Naive B cell (primary cell): ENCODE measurements at regions not wholly inside any gene's neighbourhood (a gene's known extent, or its start where the extent isn't known, plus 50 kb on each side); places are given as distances from the start of the nearest gene placed in this dataset.

ENCODE experiments used
- ATAC-seq, 2 donors: fragments of 150-1000 bp; cut with Tn5 transposase; 2 replicates each; pipeline ENCODE4 v1.10.0; 2021; ENCODE audit warnings: low read depth in 2 of 2, mild to moderate bottlenecking in 2 of 2, moderate library complexity in 2 of 2
- DNase-seq: peaks from one replicate; pipeline ENCODE4 v3.0.0; 2022
- H3K27ac Mint-ChIP-seq, 6 donors: one replicate each; pipeline ENCODE4 v1.8.0; 2020 to 2022; ENCODE audit warnings: mild to moderate bottlenecking in 6 of 6, mixed read lengths in 6 of 6, moderate library complexity in 5 of 6, inconsistent platforms in 2 of 6
- H3K27me3 Mint-ChIP-seq, 3 donors: one replicate each; pipeline ENCODE4 v1.8.0; 2021 to 2022; ENCODE audit warnings: mixed read lengths in 3 of 3, mild to moderate bottlenecking in 1 of 3
- H3K36me3 Mint-ChIP-seq, 2 donors: one replicate each; pipeline ENCODE4 v1.8.0; 2020 to 2022; ENCODE audit warnings: mixed read lengths in 2 of 2, inconsistent platforms in 1 of 2, mild to moderate bottlenecking in 1 of 2
- H3K4me1 Mint-ChIP-seq, 3 donors: one replicate each; pipeline ENCODE4 v1.8.0; 2020 to 2022; ENCODE audit warnings: mixed read lengths in 3 of 3, inconsistent platforms in 1 of 3, mild to moderate bottlenecking in 1 of 3, moderate library complexity in 1 of 3
- H3K4me3 Mint-ChIP-seq, 8 donors: one replicate each; pipeline ENCODE4 v1.8.0; 2020 to 2022; ENCODE audit warnings: mild to moderate bottlenecking in 8 of 8, mixed read lengths in 8 of 8, moderate library complexity in 8 of 8, inconsistent platforms in 2 of 8
- H3K9me3 Mint-ChIP-seq, 7 donors: one replicate each; pipeline ENCODE4 v1.8.0; 2020 to 2022; ENCODE audit warnings: mixed read lengths in 7 of 7, mild to moderate bottlenecking in 5 of 7, inconsistent platforms in 2 of 7, moderate library complexity in 1 of 7

GRCh38 chr10:47101196-47101595, 190.0 kb downstream of the PTPN20 start:
- peaks cover 2% of the 10 kb centered on the region in 3 donors for H3K4me1 Mint-ChIP-seq
- H3K36me3 Mint-ChIP-seq: no peaks in the 10 kb centered on the region
- H3K27me3 Mint-ChIP-seq: peaks cover 0 to 6% (median 4%) of the 10 kb centered on the region in 3 donors
- no peak for ATAC-seq
- H3K4me3 Mint-ChIP-seq: peak overlapping the region in 1 of 8 donors; percentile 13
- peaks cover 0 to 3% (median 0%) of the 10 kb centered on the region in 7 donors for H3K9me3 Mint-ChIP-seq
- H3K27ac Mint-ChIP-seq: no peak overlapping the region
- no peak for DNase-seq

GRCh38 chr10:47101807-47102206, 190.6 kb downstream of the PTPN20 start:
- Mint-ChIP-seq H3K27ac (no peak overlapping the region), H3K36me3 (no peaks in the 10 kb centered on the region), H3K4me1 (peaks cover 2 to 8% (median 8%) of the 10 kb centered on the region in 3 donors), H3K27me3 (peaks cover 0 to 6% (median 4%) of the 10 kb centered on the region in 3 donors), H3K4me3 (no peak overlapping the region), H3K9me3 (peaks cover 0 to 3% (median 0%) of the 10 kb centered on the region in 7 donors)
- no peak for DNase-seq
- no peak for ATAC-seq

GRCh38 chr10:47104151-47104605, 192.9 kb downstream of the PTPN20 start:
- Mint-ChIP-seq H3K9me3 (peaks cover 0 to 3% (median 0%) of the 10 kb centered on the region in 7 donors), H3K36me3 (no peaks in the 10 kb centered on the region), H3K27ac (no peak overlapping the region), H3K4me1 (peaks cover 6 to 16% (median 9%) of the 10 kb centered on the region in 3 donors), H3K4me3 (no peak overlapping the region), H3K27me3 (no peaks in the 10 kb centered on the region)
- no peak for DNase-seq
- ATAC-seq: no peak

- Mint-ChIP-seq H3K4me1 (peaks cover 6 to 16% (median 9%) of the 10 kb centered on the region in 3 donors), H3K9me3 (peaks cover 0 to 3% (median 0%) of the 10 kb centered on the region in 7 donors), H3K27ac (no peak overlapping the region), H3K36me3 (no peaks in the 10 kb centered on the region), H3K4me3 (no peak overlapping the region), H3K27me3 (no peaks in the 10 kb centered on the region)
- DNase-seq (no peak), ATAC-seq (peak; percentile 21 to 47)
Observed at GRCh38 chr10:47104786-47105385, 193.7 kb downstream of the PTPN20 start.

- no peaks in the 10 kb centered on the region for H3K36me3 Mint-ChIP-seq
- ATAC-seq (peak in 1 of 2 donors; percentile 20), DNase-seq (no peak)
- H3K27ac Mint-ChIP-seq: no peak overlapping the region
- H3K9me3 Mint-ChIP-seq: peaks cover 0 to 3% (median 0%) of the 10 kb centered on the region in 7 donors
- H3K27me3 Mint-ChIP-seq: peaks cover 0 to 9% (median 0%) of the 10 kb centered on the region in 3 donors
- H3K4me1 Mint-ChIP-seq: peaks cover 6 to 16% (median 9%) of the 10 kb centered on the region in 3 donors
- no peak overlapping the region for H3K4me3 Mint-ChIP-seq
Observed at GRCh38 chr10:47107007-47107747, 192.8 kb upstream of the GDF10 start.

GRCh38 chr10:47109906-47110305, 190.1 kb upstream of the GDF10 start:
- DNase-seq (no peak), ATAC-seq (no peak)
- H3K36me3 Mint-ChIP-seq: no peaks in the 10 kb centered on the region
- H3K4me3 Mint-ChIP-seq: no peak overlapping the region
- H3K27ac Mint-ChIP-seq: no peak overlapping the region
- peaks cover 4 to 16% (median 9%) of the 10 kb centered on the region in 3 donors for H3K4me1 Mint-ChIP-seq
- peaks cover 0 to 18% (median 6%) of the 10 kb centered on the region in 3 donors for H3K27me3 Mint-ChIP-seq
- H3K9me3 Mint-ChIP-seq: no peaks in the 10 kb centered on the region

GRCh38 chr10:47111329-47111862, 188.6 kb upstream of the GDF10 start:
- no peak for DNase-seq
- H3K27me3 Mint-ChIP-seq: peaks cover 0 to 18% (median 6%) of the 10 kb centered on the region in 3 donors

GRCh38 chr10:47112612-47113011, 187.4 kb upstream of the GDF10 start:
- Mint-ChIP-seq H3K27ac (peak overlapping the region in 1 of 6 donors; percentile 79), H3K4me1 (peaks cover 0 to 2% (median 2%) of the 10 kb centered on the region in 3 donors)
- DNase-seq: no peak

More at GRCh38 chr10:47111329-47111862, 188.6 kb upstream of the GDF10 start:
- ATAC-seq: no peak
- no peaks in the 10 kb centered on the region for H3K9me3 Mint-ChIP-seq
- H3K4me1 Mint-ChIP-seq: peaks cover 4 to 11% (median 5%) of the 10 kb centered on the region in 3 donors
- H3K36me3 Mint-ChIP-seq: no peaks in the 10 kb centered on the region
- peak overlapping the region in 1 of 6 donors; percentile 13 for H3K27ac Mint-ChIP-seq
- H3K4me3 Mint-ChIP-seq: no peak overlapping the region

GRCh38 chr10:47113907-47114500, 186.0 kb upstream of the GDF10 start:
- no peak for DNase-seq
- ATAC-seq: no peak
- H3K9me3 Mint-ChIP-seq: no peaks in the 10 kb centered on the region
- H3K27me3 Mint-ChIP-seq: peaks cover 0 to 18% (median 6%) of the 10 kb centered on the region in 3 donors
- no peaks in the 10 kb centered on the region for H3K36me3 Mint-ChIP-seq
- no peaks in the 10 kb centered on the region for H3K4me1 Mint-ChIP-seq
- H3K27ac Mint-ChIP-seq: no peak overlapping the region
- peak overlapping the region in 1 of 8 donors; percentile 6 for H3K4me3 Mint-ChIP-seq

More at GRCh38 chr10:47112612-47113011, 187.4 kb upstream of the GDF10 start:
- no peak for ATAC-seq
- Mint-ChIP-seq H3K9me3 (no peaks in the 10 kb centered on the region), H3K4me3 (no peak overlapping the region), H3K27me3 (peaks cover 0 to 18% (median 6%) of the 10 kb centered on the region in 3 donors), H3K36me3 (no peaks in the 10 kb centered on the region)

- no peaks in the 10 kb centered on the region for H3K36me3 Mint-ChIP-seq
- H3K9me3 Mint-ChIP-seq: no peaks in the 10 kb centered on the region
- DNase-seq (no peak), ATAC-seq (no peak)
- no peak overlapping the region for H3K27ac Mint-ChIP-seq
- peaks cover 0 to 18% (median 6%) of the 10 kb centered on the region in 3 donors for H3K27me3 Mint-ChIP-seq
- H3K4me1 Mint-ChIP-seq: no peaks in the 10 kb centered on the region
- H3K4me3 Mint-ChIP-seq: no peak overlapping the region
Observed at GRCh38 chr10:47114680-47115186, 185.3 kb upstream of the GDF10 start.

GRCh38 chr10:47115322-47115721, 184.7 kb upstream of the GDF10 start:
- Mint-ChIP-seq H3K4me3 (no peak overlapping the region), H3K9me3 (no peaks in the 10 kb centered on the region), H3K27ac (no peak overlapping the region), H3K27me3 (peaks cover 0 to 18% (median 6%) of the 10 kb centered on the region in 3 donors), H3K4me1 (no peaks in the 10 kb centered on the region), H3K36me3 (no peaks in the 10 kb centered on the region)
- DNase-seq (no peak), ATAC-seq (no peak)

- DNase-seq (no peak), ATAC-seq (no peak)
- peaks cover 7 to 17% (median 16%) of the 10 kb centered on the region in 3 donors for H3K27me3 Mint-ChIP-seq
- H3K36me3 Mint-ChIP-seq: no peaks in the 10 kb centered on the region
- no peak overlapping the region for H3K4me3 Mint-ChIP-seq
- H3K4me1 Mint-ChIP-seq: no peaks in the 10 kb centered on the region
- H3K9me3 Mint-ChIP-seq: no peaks in the 10 kb centered on the region
- H3K27ac Mint-ChIP-seq: no peak overlapping the region
Observed at GRCh38 chr10:47116445-47116844, 183.6 kb upstream of the GDF10 start.

- peaks cover 7 to 13% (median 9%) of the 10 kb centered on the region in 3 donors for H3K27me3 Mint-ChIP-seq
- ATAC-seq: no peak
- H3K36me3 Mint-ChIP-seq: no peaks in the 10 kb centered on the region
- no peak for DNase-seq
- peak overlapping the region in 1 of 6 donors; percentile 38 for H3K27ac Mint-ChIP-seq
- H3K4me3 Mint-ChIP-seq: no peak overlapping the region
- H3K9me3 Mint-ChIP-seq: no peaks in the 10 kb centered on the region
- no peaks in the 10 kb centered on the region for H3K4me1 Mint-ChIP-seq
Observed at GRCh38 chr10:47118326-47118725, 181.7 kb upstream of the GDF10 start.
